Loucy (cell line): ENCODE measurements at regions not wholly inside any gene's neighbourhood (a gene's known extent, or its start where the extent isn't known, plus 50 kb on each side); places are given as distances from the start of the nearest gene placed in this dataset.

Experiments
- CTCF ChIP-seq: fragments of 200-600 bp; sonication (generic); conservative IDR thresholded peaks from 2 replicates; pipeline ENCODE4 v1.5.1; 2014; ENCODE audit warnings: mild to moderate bottlenecking, antibody characterized with exemption, low read length
- EZH2phosphoT487 ChIP-seq: fragments of 200-600 bp; IDR thresholded peaks from 2 replicates; pipeline ENCODE4 v1.6.1; 2018; ENCODE audit warnings: antibody characterized with exemption, mild to moderate bottlenecking, moderate library complexity, borderline replicate concordance

- no peak for TF ChIP-seq CTCF
- TF ChIP-seq EZH2phosphoT487, result no peak
These were observed 74.8 kb upstream of the SPTBN1 start for GRCh38 chr2:54381293-54381692.
